HS-27A (cell line): ENCODE measurements at regions not wholly inside any gene's neighbourhood (a gene's known extent, or its start where the extent isn't known, plus 50 kb on each side); places are given as distances from the start of the nearest gene placed in this dataset.

ENCODE experiments used
- DNase-seq: peaks from one replicate; pipeline ENCODE4 v3.0.0-alpha.2; 2012; ENCODE audit warnings: low read depth, missing footprints

DNA sequence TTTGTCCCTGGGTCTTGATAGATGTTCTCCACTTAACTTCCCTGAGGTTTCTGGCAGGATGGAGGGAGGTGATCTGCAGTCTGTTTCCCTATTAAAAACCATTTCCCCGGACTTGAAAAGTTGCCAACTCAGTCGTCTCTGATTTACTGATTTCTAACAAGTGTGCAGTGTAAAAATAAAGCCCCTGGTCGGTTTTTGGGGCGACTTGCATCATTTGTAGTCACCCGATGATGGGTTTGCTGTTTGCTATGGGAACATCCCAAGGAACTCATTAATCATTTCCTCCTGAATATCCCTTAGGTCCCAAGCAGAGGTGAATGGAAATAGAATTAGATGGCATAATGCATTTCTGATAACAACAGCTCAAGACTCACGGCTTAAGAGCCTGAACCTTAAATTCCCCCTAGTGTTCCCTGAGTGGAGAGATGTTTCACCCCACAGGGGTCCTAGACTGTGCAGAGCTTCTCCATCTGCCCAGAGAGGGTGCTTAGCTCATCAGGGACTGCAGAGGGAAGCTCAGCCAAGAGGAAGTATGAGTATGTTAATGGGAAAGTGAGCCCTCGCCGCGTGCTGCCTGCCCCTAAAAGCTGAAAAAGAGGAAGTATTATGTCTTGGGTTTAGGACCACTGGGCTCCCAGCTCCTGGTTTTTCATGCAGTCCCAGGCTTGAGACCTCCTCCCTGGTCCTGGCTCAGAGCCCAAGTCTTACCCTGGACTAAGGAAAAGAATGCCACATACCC is 115.1 kb upstream of the DAP start:
- no peak for DNase-seq

DNA sequence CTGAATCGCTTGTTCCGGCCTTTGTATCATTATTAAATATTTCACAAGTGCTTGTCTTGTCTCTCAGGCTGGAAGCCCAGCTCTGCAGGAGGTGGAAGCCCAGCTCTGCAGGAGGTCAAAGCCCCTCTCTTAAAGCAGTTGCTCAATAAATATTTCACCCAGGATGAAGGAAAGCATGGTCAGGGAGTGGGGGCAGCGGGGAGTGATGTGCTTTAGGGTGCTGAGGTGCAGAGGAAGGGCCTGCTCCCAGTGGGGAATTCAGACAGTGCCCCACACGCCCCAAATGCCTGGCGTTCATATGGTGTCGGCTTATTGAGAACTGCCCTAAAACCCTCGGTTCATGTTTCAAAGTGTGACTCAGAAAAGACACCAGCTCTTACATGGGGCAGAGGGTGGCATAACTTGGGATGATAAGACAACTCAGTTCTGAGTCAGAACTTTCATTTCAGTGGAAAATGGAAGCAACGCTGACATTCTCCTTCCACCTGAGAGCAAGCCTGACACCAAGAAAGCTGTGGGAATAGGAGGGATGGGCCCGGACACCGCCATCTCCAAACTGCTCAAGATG is 114.3 kb upstream of the DAP start:
- DNase-seq: peak; percentile 64

- DNase-seq: no peak
These were observed 113.5 kb upstream of the DAP start for GRCh38 chr5:10874541-10874940.

- DNase-seq: no peak
These were observed 109.8 kb upstream of the DAP start for GRCh38 chr5:10870791-10871190.

- DNase-seq: no peak
These were observed 107.9 kb upstream of the DAP start for GRCh38 chr5:10868956-10869355.

DNA sequence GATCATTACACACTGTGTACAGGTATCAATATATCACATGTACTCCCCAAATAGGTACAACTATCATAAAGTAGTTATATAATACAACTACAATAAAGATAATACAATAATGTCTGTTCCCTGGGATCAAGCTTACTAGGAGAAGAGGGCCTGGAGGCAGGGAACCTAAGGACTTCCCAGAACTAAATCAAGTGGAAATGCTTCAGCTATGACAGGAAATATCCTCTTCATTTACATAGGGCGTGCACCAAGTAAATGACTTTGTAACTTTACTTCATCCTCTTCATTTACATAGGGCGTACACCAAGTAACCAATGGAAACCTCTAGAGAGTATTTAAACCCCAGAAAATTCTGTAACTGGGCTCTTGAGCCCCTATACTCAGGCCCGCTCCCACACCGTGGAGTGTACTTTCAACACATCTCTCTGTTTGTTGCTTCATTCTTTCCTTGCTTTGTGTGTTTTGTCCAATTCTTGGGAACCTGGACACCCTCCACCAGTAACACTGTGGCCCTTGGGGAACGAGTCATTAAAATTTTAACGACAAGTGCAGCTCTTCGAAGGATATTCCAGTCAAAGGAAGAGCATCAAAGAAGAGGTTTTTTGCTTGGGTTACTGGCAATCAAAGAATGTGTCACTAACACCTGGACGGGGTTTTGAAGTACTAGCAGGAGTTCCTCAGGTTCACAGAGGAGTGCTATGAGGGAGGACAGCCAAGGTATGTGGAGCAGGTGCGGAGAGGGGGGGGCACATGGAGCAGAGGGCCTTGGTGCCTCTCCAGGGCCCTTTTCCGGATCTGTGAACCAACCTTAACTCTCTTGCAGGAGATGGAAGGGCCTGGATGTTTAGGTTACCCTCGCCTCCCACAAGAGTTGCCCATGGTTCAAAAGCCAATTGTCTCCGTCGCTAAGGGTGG is 106.6 kb upstream of the DAP start:
- DNase-seq: no peak

DNA sequence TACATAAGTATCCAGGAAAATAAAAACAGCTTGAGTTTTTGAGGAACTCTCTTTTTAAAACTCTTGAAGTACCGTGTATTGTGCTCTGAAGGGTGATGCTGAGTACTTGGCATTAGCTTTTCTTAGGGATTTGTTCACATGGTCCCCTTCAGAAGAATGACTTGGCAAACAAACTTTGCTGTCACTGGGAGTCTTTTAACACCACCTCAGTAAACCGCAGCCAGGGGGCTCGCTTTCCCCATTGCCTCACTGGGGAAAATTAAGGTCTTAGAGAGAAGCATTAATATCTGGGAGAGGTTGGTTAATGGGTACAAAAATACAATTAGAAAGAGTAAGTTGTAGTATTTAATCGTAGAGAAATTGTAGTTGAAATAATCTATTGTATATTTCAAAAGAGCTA is 105.9 kb upstream of the DAP start:
- DNase-seq: no peak

- DNase-seq: peak; percentile 42
These were observed 102.8 kb upstream of the DAP start for GRCh38 chr5:10863763-10864383.

- DNase-seq: no peak
These were observed 101.1 kb upstream of the DAP start for GRCh38 chr5:10862085-10862484.

GRCh38 chr5:10861423-10861790 is 100.4 kb upstream of the DAP start:
- no peak for DNase-seq

GRCh38 chr5:10860645-10861422 is 99.8 kb upstream of the DAP start:
- no peak for DNase-seq

GRCh38 chr5:10860196-10860543 is 99.1 kb upstream of the DAP start:
- no peak for DNase-seq

GRCh38 chr5:10859393-10860195 is 98.6 kb upstream of the DAP start:
- DNase-seq: no peak

DNA sequence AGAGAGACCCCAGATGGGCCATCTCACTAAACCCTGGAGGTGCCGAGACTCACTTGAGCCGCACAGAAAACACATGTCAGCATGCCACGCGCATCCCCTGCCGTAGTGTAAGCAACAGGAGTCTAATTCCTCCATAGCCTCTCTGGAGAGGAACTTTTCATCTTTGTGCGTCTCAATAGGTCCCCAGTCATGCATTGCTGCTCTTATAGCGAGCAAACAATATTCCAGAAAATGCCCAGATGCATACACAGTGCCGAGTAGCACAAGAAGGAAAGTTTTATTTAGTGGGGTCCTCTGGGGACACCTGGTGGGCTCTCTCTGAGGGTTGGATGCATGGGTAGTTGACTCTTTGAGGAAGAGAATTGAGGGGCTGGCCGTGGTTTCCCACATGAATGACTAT is 97.9 kb upstream of the DAP start:
- no peak for DNase-seq

DNA sequence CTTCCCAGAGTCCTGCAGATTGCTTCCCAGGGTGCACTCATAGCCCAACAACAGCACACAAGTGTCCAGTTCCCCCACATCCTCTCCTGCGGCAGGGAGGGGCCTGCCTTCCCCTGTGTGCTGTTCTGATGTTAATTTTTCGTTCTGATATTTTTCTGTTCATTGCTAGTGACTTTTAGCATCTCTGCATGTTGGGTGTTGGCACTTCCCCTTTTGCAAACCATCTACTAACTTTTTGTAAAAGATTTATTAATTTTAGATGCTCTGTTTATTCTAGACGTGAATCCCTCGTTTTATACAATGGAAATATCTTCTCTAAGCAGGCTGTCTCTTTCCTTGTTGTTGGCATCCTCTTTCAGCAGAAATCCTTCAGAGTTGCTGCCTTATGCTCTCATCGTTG is 97.3 kb upstream of the DAP start:
- no peak for DNase-seq

DNA sequence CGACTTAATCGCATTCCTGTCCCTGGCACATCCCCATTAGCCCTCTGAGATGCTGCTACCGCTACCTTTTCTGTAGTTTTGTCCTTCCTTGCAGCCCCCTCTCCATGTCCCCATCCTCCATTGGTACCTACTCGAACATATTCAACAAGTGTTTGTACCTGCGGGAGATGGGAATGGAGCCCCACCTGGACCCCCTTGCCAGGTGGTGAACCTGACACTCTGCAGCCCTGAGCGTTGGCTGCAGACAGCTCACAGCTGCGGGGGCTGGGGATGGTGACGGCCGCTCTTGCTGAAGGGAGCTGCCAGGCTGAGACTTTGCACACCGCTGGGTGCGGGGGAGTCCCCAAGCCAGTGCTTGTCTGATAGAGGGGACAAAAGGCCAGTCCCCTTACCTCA is 96.3 kb upstream of the DAP start:
- DNase-seq: no peak

- no peak for DNase-seq
These were observed 95.8 kb upstream of the DAP start for GRCh38 chr5:10856683-10857337.

- no peak for DNase-seq
These were observed 95.0 kb upstream of the DAP start for GRCh38 chr5:10856071-10856470.

DNA sequence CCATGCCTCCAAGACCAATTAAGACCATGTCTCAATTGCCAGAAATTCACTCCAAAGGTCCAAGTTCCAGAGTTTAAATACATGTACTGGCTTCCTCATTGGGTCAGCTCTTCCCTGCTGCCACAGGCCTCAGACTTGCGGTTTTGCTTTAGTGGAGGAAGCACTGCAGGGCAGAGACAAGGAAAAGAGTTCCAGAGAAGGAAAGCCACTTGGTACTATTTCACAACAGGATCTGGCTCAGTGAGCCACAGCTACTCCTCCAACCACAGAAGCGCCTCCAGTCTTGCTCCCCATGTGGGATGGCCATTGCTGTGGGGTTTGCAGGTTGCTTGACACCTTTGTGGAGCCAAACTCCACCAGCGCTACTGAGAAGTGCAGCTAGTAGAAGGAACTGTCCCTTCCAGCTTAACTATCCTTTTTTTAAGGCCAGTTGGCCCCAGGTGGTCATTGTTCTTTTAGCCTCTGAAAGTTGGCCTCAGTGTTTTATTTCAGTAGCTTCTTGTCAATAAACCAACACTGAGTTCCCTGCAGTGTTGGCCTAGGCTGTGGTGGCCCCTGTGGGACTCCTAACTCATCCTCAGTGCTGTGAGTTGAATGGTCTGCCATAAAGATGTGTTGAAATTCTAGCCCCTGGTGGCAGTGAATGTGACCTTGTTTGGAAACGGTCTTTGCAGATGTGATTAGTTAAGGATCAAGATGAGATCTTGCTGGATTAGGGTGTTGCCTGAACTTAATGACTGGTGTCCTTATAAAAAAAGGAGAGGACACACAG is 93.7 kb upstream of the DAP start:
- no peak for DNase-seq

- no peak for DNase-seq
These were observed 92.1 kb upstream of the DAP start for GRCh38 chr5:10853154-10853553.
